Heart left ventricle (tissue), 13 donors: ENCODE measurements at regions not wholly inside any gene's neighbourhood (a gene's known extent, or its start where the extent isn't known, plus 50 kb on each side); places are given as distances from the start of the nearest gene placed in this dataset.
A peak's percentile ranks its signal among the peaks of the same experiment; 100 is the strongest.

Source experiments
- POLR2A ChIP-seq, 2 donors: fragments of 450-650 bp; IDR thresholded peaks; one replicate each; pipeline ENCODE4 v1.6.1; 2017; ENCODE audit warnings: antibody characterized with exemption in 2 of 2, mild to moderate bottlenecking in 2 of 2, moderate library complexity in 2 of 2
- TF ChIP-seq, protein P1 (sequence below), 12 donors: fragments of 200-600 bp; sonication (generic) in 4 of 12; IDR thresholded peaks; one replicate each; pipeline versions ENCODE4 v1.5.0 to v1.8.0; 2018 to 2022; ENCODE audit warnings: antibody characterized with exemption in 12 of 12, mild to moderate bottlenecking in 5 of 12
- donor health status: ischemic (EF 13 %, LVEDD 7.1; RV severe dilation, severe dysfunction).
- donor health status: DM: no; HTN: yes; CAD: no.
- donor health status: DM: no; HTN: no; CAD: no.
- donor health status: ischemic (EF 25% LVEDD 6.9; RV normal size, moderate dysfunction).
- donor health status: ischemic (EF 25% LVEDD 5.7; RV mildly dilated, moderate dysfunction).
- donor health status: ischemic (EF 35%, LVEDD 5.7; RV mildly dilated, moderate dysfunction).
- donor health status: nonischemic (EF 11% LVEDD 7.7; RV severe dilation, severe dysfunction).
- donor health status: DM: yes; HTN: yes; CAD: no.
- donor health status: PGD.
- donor health status: ischemic (EF 29% LVEDD 5.4; RV normal size, mild dysfunction).
- donor health status: nonischemic (EF 23%, LVEDD 6.1; RV moderate dilation, normal function).

GRCh38 chr2:56077359-56077915 is 106.4 kb upstream of the CCDC85A start:
- TF ChIP-seq, protein P1, sequence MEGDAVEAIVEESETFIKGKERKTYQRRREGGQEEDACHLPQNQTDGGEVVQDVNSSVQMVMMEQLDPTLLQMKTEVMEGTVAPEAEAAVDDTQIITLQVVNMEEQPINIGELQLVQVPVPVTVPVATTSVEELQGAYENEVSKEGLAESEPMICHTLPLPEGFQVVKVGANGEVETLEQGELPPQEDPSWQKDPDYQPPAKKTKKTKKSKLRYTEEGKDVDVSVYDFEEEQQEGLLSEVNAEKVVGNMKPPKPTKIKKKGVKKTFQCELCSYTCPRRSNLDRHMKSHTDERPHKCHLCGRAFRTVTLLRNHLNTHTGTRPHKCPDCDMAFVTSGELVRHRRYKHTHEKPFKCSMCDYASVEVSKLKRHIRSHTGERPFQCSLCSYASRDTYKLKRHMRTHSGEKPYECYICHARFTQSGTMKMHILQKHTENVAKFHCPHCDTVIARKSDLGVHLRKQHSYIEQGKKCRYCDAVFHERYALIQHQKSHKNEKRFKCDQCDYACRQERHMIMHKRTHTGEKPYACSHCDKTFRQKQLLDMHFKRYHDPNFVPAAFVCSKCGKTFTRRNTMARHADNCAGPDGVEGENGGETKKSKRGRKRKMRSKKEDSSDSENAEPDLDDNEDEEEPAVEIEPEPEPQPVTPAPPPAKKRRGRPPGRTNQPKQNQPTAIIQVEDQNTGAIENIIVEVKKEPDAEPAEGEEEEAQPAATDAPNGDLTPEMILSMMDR (IDR thresholded peaks at IDR 0.05): peak in 6 of 12 donors; percentile 21 to 45 (median 37)
- TF ChIP-seq POLR2A (IDR thresholded peaks at IDR 0.05): no peak
